HEK293T (cell line): ENCODE measurements at regions not wholly inside any gene's neighbourhood (a gene's known extent, or its start where the extent isn't known, plus 50 kb on each side); places are given as distances from the start of the nearest gene placed in this dataset.

ENCODE experiments used
- ARNT ChIP-seq: fragments of 450-650 bp; IDR thresholded peaks from 2 replicates; pipeline ENCODE4 v1.6.1; 2017; ENCODE audit warnings: mild to moderate bottlenecking
- FOXK2 ChIP-seq: fragments of 450-650 bp; IDR thresholded peaks from 2 replicates; pipeline ENCODE4 v1.6.1; 2016; ENCODE audit warnings: mild to moderate bottlenecking
- FOXM1 ChIP-seq: fragments of 450-650 bp; IDR thresholded peaks from 2 replicates; pipeline ENCODE4 v1.6.1; 2017; ENCODE audit warnings: mild to moderate bottlenecking, borderline replicate concordance
- LEF1 ChIP-seq: fragments of 450-650 bp; IDR thresholded peaks from 2 replicates; pipeline ENCODE4 v1.6.1; 2017; ENCODE audit warnings: mild to moderate bottlenecking, borderline replicate concordance
- SP1 ChIP-seq: fragments of 450-650 bp; IDR thresholded peaks from 2 replicates; pipeline ENCODE4 v1.6.1; 2017
- TARDBP ChIP-seq: fragments of 450-650 bp; IDR thresholded peaks from 2 replicates; pipeline ENCODE4 v1.6.1; 2016
- ZNF384 ChIP-seq: fragments of 450-650 bp; IDR thresholded peaks from 2 replicates; pipeline ENCODE4 v1.6.1; 2016

DNA sequence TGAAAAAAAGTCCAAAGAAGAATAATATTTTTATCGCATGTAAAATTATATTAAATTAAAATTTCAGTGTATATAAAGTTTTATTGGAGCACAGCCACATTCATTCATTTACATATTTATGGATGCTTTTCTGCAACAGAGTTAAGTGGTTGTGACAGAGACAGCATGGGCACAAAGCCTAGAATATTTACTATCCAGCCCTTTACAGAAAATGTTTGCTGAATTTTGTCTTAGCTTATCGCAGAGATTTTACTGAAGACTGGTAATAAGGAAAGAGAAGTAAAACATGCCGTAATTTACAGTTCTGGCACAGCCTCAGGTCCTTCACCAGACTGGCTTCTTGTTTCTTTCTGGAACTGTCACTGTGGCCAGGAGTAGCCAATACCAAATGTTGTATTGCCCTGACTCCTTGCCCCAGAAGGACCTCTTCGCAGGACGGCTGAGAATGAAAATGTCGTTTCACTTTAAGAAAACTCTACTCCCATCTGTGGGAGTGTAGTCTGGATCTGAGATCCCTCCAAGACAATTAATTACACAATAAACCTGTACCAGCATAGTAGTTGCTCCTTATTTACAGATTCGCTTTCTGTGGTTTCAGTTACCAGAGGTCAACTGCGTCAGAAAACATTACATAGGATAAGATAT is 94.9 kb upstream of the GOT2 start:
- TF ChIP-seq SP1 = no peak
- TF ChIP-seq ARNT = no peak
- TF ChIP-seq LEF1 = no peak
- TF ChIP-seq TARDBP = no peak
- no peak for TF ChIP-seq FOXK2
- no peak for TF ChIP-seq ZNF384
- no peak for TF ChIP-seq FOXM1
